Keratinocyte (primary cell): ENCODE measurements at regions not wholly inside any gene's neighbourhood (a gene's known extent, or its start where the extent isn't known, plus 50 kb on each side); places are given as distances from the start of the nearest gene placed in this dataset.

Experiments
- DNase-seq: peaks from one replicate; pipeline ENCODE4 v3.0.0-alpha.2; 2011; ENCODE audit warnings: low read depth, missing footprints, low spot score
- FAIRE-seq: peaks from 2 replicates; lab custom pipeline; 2011; peaks lifted over from hg19 to GRCh38; lab: Jason Lieb, UNC
- H2AFZ ChIP-seq: 2 replicates; pipeline ENCODE4 v1.6.0; 2012; ENCODE audit warnings: low read length, control low read depth, inconsistent platforms; ENCODE audit not compliant: control insufficient read depth
- H3K27ac ChIP-seq: 2 replicates; pipeline ENCODE4 v1.5.1; 2011; ENCODE audit warnings: low read length; ENCODE audit not compliant: control insufficient read depth, insufficient read depth
- H3K27me3 ChIP-seq: 3 replicates; pipeline ENCODE4 v1.6.0; 2011; ENCODE audit warnings: low read length; ENCODE audit not compliant: control insufficient read depth, insufficient read depth; ENCODE audit errors: extremely low read depth
- H3K36me3 ChIP-seq, 2 experiments: 2 replicates in 1 of 2; 3 replicates in 1 of 2; pipeline ENCODE4 v1.5.1; 2011; ENCODE audit warnings: low read length in 2 of 2, mild to moderate bottlenecking in 1 of 2; ENCODE audit not compliant: control insufficient read depth in 2 of 2, insufficient read depth in 2 of 2; ENCODE audit errors: extremely low read depth in 1 of 2
- H3K4me1 ChIP-seq: 3 replicates; pipeline ENCODE4 v1.5.1; 2011; ENCODE audit warnings: low read length; ENCODE audit not compliant: control insufficient read depth, insufficient read depth; ENCODE audit errors: extremely low read depth
- H3K4me2 ChIP-seq: 3 replicates; pipeline ENCODE4 v1.6.0; 2011; ENCODE audit warnings: low read depth, low read length; ENCODE audit not compliant: control insufficient read depth, insufficient read depth; ENCODE audit errors: extremely low read depth
- H3K4me3 ChIP-seq, 3 experiments: fragments of 200-600 bp in 1 of 3; sonication (generic) in 1 of 3; 2 replicates in 2 of 3; 3 replicates in 1 of 3; pipeline ENCODE4 v1.5.1; 2011 to 2016; ENCODE audit warnings: low read length in 3 of 3, mild to moderate bottlenecking in 3 of 3, control low read depth in 2 of 3, inconsistent platforms in 1 of 3, low read depth in 1 of 3, mixed read lengths in 1 of 3, mixed run types in 1 of 3, moderate library complexity in 1 of 3; ENCODE audit not compliant: control insufficient read depth in 2 of 3, insufficient read depth in 2 of 3; ENCODE audit errors: extremely low read depth in 1 of 3
- H3K79me2 ChIP-seq: 2 replicates; pipeline ENCODE4 v1.6.0; 2012; ENCODE audit warnings: low read length; ENCODE audit not compliant: control insufficient read depth, insufficient read depth
- H3K9ac ChIP-seq: 3 replicates; pipeline ENCODE4 v1.6.0; 2011; ENCODE audit warnings: low read length; ENCODE audit not compliant: control insufficient read depth, insufficient read depth; ENCODE audit errors: extremely low read depth
- H3K9me1 ChIP-seq: 3 replicates; pipeline ENCODE4 v1.6.0; 2011; ENCODE audit warnings: low read length; ENCODE audit not compliant: control insufficient read depth, insufficient read depth; ENCODE audit errors: extremely low read depth
- H3K9me3 ChIP-seq: 2 replicates; pipeline ENCODE4 v1.5.1; 2012; ENCODE audit warnings: low read depth, low read length; ENCODE audit not compliant: control insufficient read depth
- H4K20me1 ChIP-seq: 3 replicates; pipeline ENCODE4 v1.6.0; 2011; ENCODE audit warnings: low read length; ENCODE audit not compliant: control insufficient read depth, insufficient read depth; ENCODE audit errors: extremely low read depth
- EZH2 ChIP-seq: IDR thresholded peaks from one replicate; pipeline ENCODE4 v1.6.1; 2012; ENCODE audit warnings: inconsistent platforms, mild to moderate bottlenecking, low read length, moderate library complexity
- dilution Hi-C: fragments of 300-500 bp; cut with MboI; formaldehyde crosslinking; loops from one replicate; pipeline ENCODE4 v1.7.0; 2020; ENCODE audit warnings: low sequenced_read_pairs; ENCODE audit not compliant: extremely low pct_ligation_motif_present
- TF ChIP-seq, protein P1 (sequence below), 3 experiments: IDR thresholded peaks in 1 of 3; conservative IDR thresholded peaks in 1 of 3; optimal IDR thresholded peaks in 1 of 3; 2 replicates in 2 of 3; 3 replicates in 1 of 3; pipeline versions ENCODE3 to v1.5.1; 2011; ENCODE audit warnings: low read length in 3 of 3, mild to moderate bottlenecking in 3 of 3, moderate library complexity in 2 of 3, control low read depth in 1 of 3, inconsistent platforms in 1 of 3; ENCODE audit not compliant: insufficient read depth in 2 of 3; ENCODE audit errors: extremely low read depth in 1 of 3

GRCh38 chr18:68148863-68149262, 566.0 kb downstream of the TMX3 start:
- no peaks in the 10 kb centered on the region for H3K4me1 ChIP-seq
- FAIRE-seq = no peak
- dilution Hi-C loops = no loop called here

DNA sequence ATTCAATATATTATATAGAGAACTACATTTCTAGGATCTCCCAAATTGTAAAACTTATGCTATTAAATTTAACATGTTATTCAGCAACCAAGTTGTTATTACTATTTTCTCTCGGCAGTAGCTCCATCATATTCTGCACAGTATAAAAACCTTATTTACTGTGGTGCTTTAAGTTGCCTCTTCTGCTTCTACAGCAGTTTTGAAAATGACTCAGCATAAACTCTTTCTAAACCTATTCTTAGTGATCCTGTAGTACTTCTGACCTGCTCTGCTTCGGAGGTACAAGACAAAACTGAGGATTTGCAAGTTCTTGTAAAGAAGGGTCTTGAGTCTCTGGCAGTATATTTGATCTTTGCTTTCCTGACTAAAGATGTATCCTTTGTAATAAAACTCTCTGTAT, 567.2 kb downstream of the TMX3 start:
- no peak for DNase-seq
- no peak overlapping the region for H3K9ac ChIP-seq
- H3K27ac ChIP-seq = no peak overlapping the region
- H3K79me2 ChIP-seq = no peaks in the 10 kb centered on the region
- no peaks in the 10 kb centered on the region for H3K4me1 ChIP-seq
- H4K20me1 ChIP-seq = no peaks in the 10 kb centered on the region
- no peak overlapping the region for H2AFZ ChIP-seq
- H3K9me3 ChIP-seq = no peaks in the 10 kb centered on the region
- no peaks in the 10 kb centered on the region for H3K36me3 ChIP-seq
- FAIRE-seq = no peak
- no peaks in the 10 kb centered on the region for H3K27me3 ChIP-seq
- no peak overlapping the region for H3K4me3 ChIP-seq
- dilution Hi-C loops = no loop called here
- TF ChIP-seq, protein P1, sequence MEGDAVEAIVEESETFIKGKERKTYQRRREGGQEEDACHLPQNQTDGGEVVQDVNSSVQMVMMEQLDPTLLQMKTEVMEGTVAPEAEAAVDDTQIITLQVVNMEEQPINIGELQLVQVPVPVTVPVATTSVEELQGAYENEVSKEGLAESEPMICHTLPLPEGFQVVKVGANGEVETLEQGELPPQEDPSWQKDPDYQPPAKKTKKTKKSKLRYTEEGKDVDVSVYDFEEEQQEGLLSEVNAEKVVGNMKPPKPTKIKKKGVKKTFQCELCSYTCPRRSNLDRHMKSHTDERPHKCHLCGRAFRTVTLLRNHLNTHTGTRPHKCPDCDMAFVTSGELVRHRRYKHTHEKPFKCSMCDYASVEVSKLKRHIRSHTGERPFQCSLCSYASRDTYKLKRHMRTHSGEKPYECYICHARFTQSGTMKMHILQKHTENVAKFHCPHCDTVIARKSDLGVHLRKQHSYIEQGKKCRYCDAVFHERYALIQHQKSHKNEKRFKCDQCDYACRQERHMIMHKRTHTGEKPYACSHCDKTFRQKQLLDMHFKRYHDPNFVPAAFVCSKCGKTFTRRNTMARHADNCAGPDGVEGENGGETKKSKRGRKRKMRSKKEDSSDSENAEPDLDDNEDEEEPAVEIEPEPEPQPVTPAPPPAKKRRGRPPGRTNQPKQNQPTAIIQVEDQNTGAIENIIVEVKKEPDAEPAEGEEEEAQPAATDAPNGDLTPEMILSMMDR (optimal IDR thresholded peaks at IDR 0.05 in 1 of 3, IDR thresholded peaks at IDR 0.05 in 1 of 3, conservative IDR thresholded peaks at IDR 0.05 in 1 of 3; ENCODE audit: extremely low read depth in 1 of 3, insufficient read depth in 2 of 3, low read length in 3 of 3) = no peak
- TF ChIP-seq EZH2 = no peak
- H3K4me2 ChIP-seq = no peak overlapping the region
- no peaks in the 10 kb centered on the region for H3K9me1 ChIP-seq

More at GRCh38 chr18:68148863-68149262, 566.0 kb downstream of the TMX3 start:
- no peak for TF ChIP-seq EZH2
- TF ChIP-seq, protein P1 (optimal IDR thresholded peaks at IDR 0.05 in 1 of 3, IDR thresholded peaks at IDR 0.05 in 1 of 3, conservative IDR thresholded peaks at IDR 0.05 in 1 of 3; ENCODE audit: extremely low read depth in 1 of 3, insufficient read depth in 2 of 3, low read length in 3 of 3) = no peak
- no peaks in the 10 kb centered on the region for H3K27me3 ChIP-seq
- no peaks in the 10 kb centered on the region for H3K79me2 ChIP-seq
- DNase-seq = no peak
- no peak overlapping the region for H2AFZ ChIP-seq
- no peaks in the 10 kb centered on the region for H3K9me3 ChIP-seq
- no peaks in the 10 kb centered on the region for H3K9me1 ChIP-seq
- no peak overlapping the region for H3K4me3 ChIP-seq
- H3K9ac ChIP-seq = no peak overlapping the region
- H3K27ac ChIP-seq = no peak overlapping the region
- no peaks in the 10 kb centered on the region for H3K36me3 ChIP-seq
- no peaks in the 10 kb centered on the region for H4K20me1 ChIP-seq
- H3K4me2 ChIP-seq = no peak overlapping the region
